DOHH2 (cell line): ENCODE measurements at regions not wholly inside any gene's neighbourhood (a gene's known extent, or its start where the extent isn't known, plus 50 kb on each side); places are given as distances from the start of the nearest gene placed in this dataset.

Source experiments
- H3F3A ChIP-seq: fragments of 200-600 bp; sonication (generic), shearing (Covaris generic); 2 replicates; pipeline ENCODE4 v1.6.0; 2016; ENCODE audit warnings: antibody characterized with exemption, mild to moderate bottlenecking; ENCODE audit not compliant: control insufficient read depth, insufficient read depth
- H3K27ac ChIP-seq: fragments of 200-600 bp; sonication (generic); 2 replicates; pipeline ENCODE4 v1.5.1; 2014; ENCODE audit warnings: low read depth, mild to moderate bottlenecking, low read length, moderate library complexity
- H3K27me3 ChIP-seq: fragments of 200-600 bp; sonication (generic); 2 replicates; pipeline ENCODE4 v1.6.1; 2014; ENCODE audit warnings: mild to moderate bottlenecking, low read length, mixed read lengths; ENCODE audit not compliant: control insufficient read depth
- H3K36me3 ChIP-seq: fragments of 200-600 bp; sonication (generic); 2 replicates; pipeline ENCODE4 v1.6.1; 2014; ENCODE audit warnings: mild to moderate bottlenecking, low read length, moderate library complexity, mixed read lengths; ENCODE audit not compliant: control insufficient read depth
- H3K4me1 ChIP-seq: fragments of 200-600 bp; sonication (generic); 2 replicates; pipeline ENCODE4 v1.6.1; 2014; ENCODE audit warnings: mild to moderate bottlenecking, low read length, mixed read lengths; ENCODE audit not compliant: control insufficient read depth
- H3K4me2 ChIP-seq: fragments of 200-600 bp; sonication (generic); 2 replicates; pipeline ENCODE4 v1.6.0; 2014; ENCODE audit warnings: mild to moderate bottlenecking, low read length, moderate library complexity
- H3K4me3 ChIP-seq: fragments of 200-600 bp; sonication (generic); 2 replicates; pipeline ENCODE4 v1.5.1; 2014; ENCODE audit warnings: mild to moderate bottlenecking, low read length, mixed read lengths
- H3K79me2 ChIP-seq: fragments of 200-600 bp; sonication (generic); 2 replicates; pipeline ENCODE4 v1.6.1; 2014; ENCODE audit warnings: mild to moderate bottlenecking, low read length, mixed read lengths; ENCODE audit not compliant: control insufficient read depth
- H3K9me2 ChIP-seq: fragments of 200-600 bp; sonication (generic); replicated peaks from 2 replicates; pipeline ENCODE4 v1.6.1; 2014; ENCODE audit warnings: mild to moderate bottlenecking, low read length, mixed read lengths; ENCODE audit not compliant: control insufficient read depth
- H3K9me3 ChIP-seq: fragments of 200-600 bp; sonication (generic); 2 replicates; pipeline ENCODE4 v1.6.1; 2014; ENCODE audit warnings: antibody characterized with exemption, low read length, mixed read lengths; ENCODE audit not compliant: control insufficient read depth, insufficient read depth
- H4K20me1 ChIP-seq: fragments of 200-600 bp; sonication (generic); 2 replicates; pipeline ENCODE4 v1.6.0; 2014; ENCODE audit warnings: low read depth, mild to moderate bottlenecking, antibody characterized with exemption, low read length, moderate library complexity; ENCODE audit not compliant: control insufficient read depth, insufficient read depth
- EZH2phosphoT487 ChIP-seq: fragments of 200-600 bp; sonication (generic); IDR thresholded peaks from 2 replicates; pipeline ENCODE4 v1.6.1; 2017; ENCODE audit warnings: borderline replicate concordance, mild to moderate bottlenecking, antibody characterized with exemption, low read length, moderate library complexity, mixed read lengths
- TF ChIP-seq, protein P1 (sequence below): fragments of 200-600 bp; sonication (generic); IDR thresholded peaks from one replicate; pipeline ENCODE4 v1.5.1; 2014; ENCODE audit warnings: antibody characterized with exemption, mild to moderate bottlenecking, low read depth, low read length; ENCODE audit not compliant: poor library complexity, severe bottlenecking

DNA sequence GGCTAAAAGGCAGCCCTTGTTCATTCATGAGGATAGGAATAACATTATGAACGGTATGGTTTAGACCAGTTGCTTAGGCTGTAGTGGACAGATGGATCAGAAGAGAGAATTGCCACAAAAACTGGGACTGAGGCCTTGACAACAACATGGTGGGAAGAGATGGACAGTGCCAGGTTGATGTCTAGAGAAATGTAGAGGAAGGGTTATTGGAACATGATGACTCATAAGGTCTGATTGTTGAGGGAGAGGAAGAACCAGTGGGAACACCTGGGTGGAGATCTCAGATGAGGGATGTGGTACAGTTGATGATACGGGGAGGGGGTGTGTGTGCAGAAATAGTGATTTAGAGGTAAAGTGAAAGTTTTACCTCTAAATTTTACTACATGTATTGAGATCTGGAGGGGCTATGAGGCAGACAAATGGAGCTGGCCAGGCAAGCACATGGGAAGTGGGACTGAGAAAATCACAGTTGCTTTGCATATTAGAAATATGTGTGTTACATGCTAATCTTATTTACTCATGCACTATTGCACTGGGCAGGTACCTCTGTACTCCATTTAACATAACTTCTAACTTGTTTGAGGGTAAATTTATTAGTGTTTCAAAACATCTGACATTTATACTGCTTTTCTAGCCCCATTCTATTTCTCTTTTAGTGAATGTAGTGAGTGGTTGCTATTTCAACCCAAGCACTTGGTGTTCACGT lies 65.6 kb downstream of the PLCE1 start:
- no peak for TF ChIP-seq EZH2phosphoT487
- TF ChIP-seq, protein P1, sequence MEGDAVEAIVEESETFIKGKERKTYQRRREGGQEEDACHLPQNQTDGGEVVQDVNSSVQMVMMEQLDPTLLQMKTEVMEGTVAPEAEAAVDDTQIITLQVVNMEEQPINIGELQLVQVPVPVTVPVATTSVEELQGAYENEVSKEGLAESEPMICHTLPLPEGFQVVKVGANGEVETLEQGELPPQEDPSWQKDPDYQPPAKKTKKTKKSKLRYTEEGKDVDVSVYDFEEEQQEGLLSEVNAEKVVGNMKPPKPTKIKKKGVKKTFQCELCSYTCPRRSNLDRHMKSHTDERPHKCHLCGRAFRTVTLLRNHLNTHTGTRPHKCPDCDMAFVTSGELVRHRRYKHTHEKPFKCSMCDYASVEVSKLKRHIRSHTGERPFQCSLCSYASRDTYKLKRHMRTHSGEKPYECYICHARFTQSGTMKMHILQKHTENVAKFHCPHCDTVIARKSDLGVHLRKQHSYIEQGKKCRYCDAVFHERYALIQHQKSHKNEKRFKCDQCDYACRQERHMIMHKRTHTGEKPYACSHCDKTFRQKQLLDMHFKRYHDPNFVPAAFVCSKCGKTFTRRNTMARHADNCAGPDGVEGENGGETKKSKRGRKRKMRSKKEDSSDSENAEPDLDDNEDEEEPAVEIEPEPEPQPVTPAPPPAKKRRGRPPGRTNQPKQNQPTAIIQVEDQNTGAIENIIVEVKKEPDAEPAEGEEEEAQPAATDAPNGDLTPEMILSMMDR, result no peak
- H3K27ac ChIP-seq, result no peak overlapping the region
- no peaks in the 10 kb centered on the region for H3K4me1 ChIP-seq
- H3K27me3 ChIP-seq, result no peaks in the 10 kb centered on the region; the same call in 1 of the 2 replicates
- H3K79me2 ChIP-seq, result no peaks in the 10 kb centered on the region
- no peaks in the 10 kb centered on the region for H3K9me3 ChIP-seq
- no peak overlapping the region for H3K4me3 ChIP-seq
- H3K9me2 ChIP-seq, result no peaks in the 10 kb centered on the region
- no peaks in the 10 kb centered on the region for H4K20me1 ChIP-seq
- H3K4me2 ChIP-seq, result no peak overlapping the region
- H3K36me3 ChIP-seq, result no peaks in the 10 kb centered on the region
- no peaks in the 10 kb centered on the region for H3F3A ChIP-seq

DNA sequence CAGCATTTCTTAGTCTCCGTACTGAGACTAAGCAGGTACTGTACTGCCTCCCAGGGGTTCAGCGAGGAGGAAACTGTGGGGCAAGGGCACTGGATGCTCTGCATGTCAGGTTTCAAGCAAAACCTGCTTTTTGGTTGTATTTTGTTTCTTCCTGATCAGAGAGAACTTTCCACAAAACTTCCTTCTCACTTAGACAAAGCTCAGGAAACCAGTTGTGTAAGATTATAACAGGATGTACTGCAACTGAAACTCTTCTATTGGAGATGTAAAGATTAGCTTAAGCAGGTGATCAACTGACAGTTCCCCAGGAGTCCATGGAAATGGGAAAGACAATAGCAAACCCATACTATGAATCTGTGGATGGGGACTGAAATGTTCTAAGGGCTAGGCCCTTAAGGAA lies 67.3 kb downstream of the PLCE1 start:
- H3K79me2 ChIP-seq, result no peaks in the 10 kb centered on the region
- H3K9me3 ChIP-seq, result no peaks in the 10 kb centered on the region
- H3K27me3 ChIP-seq, result no peaks in the 10 kb centered on the region; the same call in 1 of the 2 replicates
- no peaks in the 10 kb centered on the region for H4K20me1 ChIP-seq
- H3F3A ChIP-seq, result no peaks in the 10 kb centered on the region
- no peaks in the 10 kb centered on the region for H3K4me1 ChIP-seq
- H3K27ac ChIP-seq, result no peak overlapping the region
- H3K36me3 ChIP-seq, result no peaks in the 10 kb centered on the region
- no peak overlapping the region for H3K4me2 ChIP-seq
- no peak overlapping the region for H3K4me3 ChIP-seq
- TF ChIP-seq, protein P1, result no peak
- no peak for TF ChIP-seq EZH2phosphoT487
- no peaks in the 10 kb centered on the region for H3K9me2 ChIP-seq

DNA sequence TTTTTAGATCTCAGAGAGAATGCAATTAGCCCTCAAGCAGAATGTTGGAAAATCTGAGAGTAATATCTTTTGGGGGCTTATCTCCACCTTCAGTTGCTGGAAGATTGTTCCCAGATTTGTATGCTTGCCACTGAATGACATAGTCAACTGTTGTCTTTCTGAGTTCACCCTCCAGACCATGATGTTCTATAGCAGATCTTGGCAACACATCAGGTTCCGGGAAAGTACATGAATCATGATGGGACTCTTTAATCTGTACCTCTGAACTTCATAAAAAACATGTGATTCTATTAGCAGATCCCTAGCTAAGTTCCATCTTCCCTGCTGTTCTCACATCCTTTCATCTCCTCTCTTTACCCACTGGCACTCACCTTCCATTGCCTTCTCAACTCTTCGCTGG lies 68.9 kb downstream of the PLCE1 start:
- no peak overlapping the region for H3K4me2 ChIP-seq
- no peak overlapping the region for H3K4me3 ChIP-seq
- no peak overlapping the region for H3K27ac ChIP-seq
- no peaks in the 10 kb centered on the region for H3K79me2 ChIP-seq
- no peaks in the 10 kb centered on the region for H3K4me1 ChIP-seq
- no peaks in the 10 kb centered on the region for H3K9me3 ChIP-seq
- H3K27me3 ChIP-seq, result no peaks in the 10 kb centered on the region; the same call in 1 of the 2 replicates
- H3K36me3 ChIP-seq, result no peaks in the 10 kb centered on the region
- no peaks in the 10 kb centered on the region for H4K20me1 ChIP-seq
- H3K9me2 ChIP-seq, result no peaks in the 10 kb centered on the region
- H3F3A ChIP-seq, result no peaks in the 10 kb centered on the region
- TF ChIP-seq, protein P1, result no peak
- TF ChIP-seq EZH2phosphoT487, result no peak
